DND-41 (cell line): ENCODE measurements at regions not wholly inside any gene's neighbourhood (a gene's known extent, or its start where the extent isn't known, plus 50 kb on each side); places are given as distances from the start of the nearest gene placed in this dataset.

Experiments used
- ATAC-seq: fragments of 200-7000 bp; cut with Tn5 transposase; 3 replicates; pipeline ENCODE4 v1.9.1; 2021; ENCODE audit warnings: low read depth; ENCODE audit not compliant: insufficient read depth
- DNase-seq: peaks from one replicate; pipeline ENCODE4 v3.0.0-alpha.2; 2020
- H2AFZ ChIP-seq: 2 replicates; pipeline ENCODE4 v1.6.0; 2012; ENCODE audit warnings: low read depth, low read length
- H3K27ac ChIP-seq: 2 replicates; pipeline ENCODE4 v1.5.1; 2012; ENCODE audit warnings: low read length, inconsistent platforms
- H3K27me3 ChIP-seq: fragments of 200-600 bp; sonication (generic); 2 replicates; pipeline ENCODE4 v1.6.0; 2012; ENCODE audit warnings: low read length, mild to moderate bottlenecking, inconsistent platforms; ENCODE audit not compliant: insufficient read depth, poor library complexity
- H3K36me3 ChIP-seq: 2 replicates; pipeline ENCODE4 v1.5.1; 2012; ENCODE audit warnings: low read length, inconsistent platforms; ENCODE audit not compliant: insufficient read depth
- H3K4me1 ChIP-seq: 2 replicates; pipeline ENCODE4 v1.5.1; 2012; ENCODE audit warnings: mild to moderate bottlenecking, low read length; ENCODE audit not compliant: insufficient read depth
- H3K4me2 ChIP-seq: 2 replicates; pipeline ENCODE4 v1.6.0; 2012; ENCODE audit warnings: mild to moderate bottlenecking, moderate library complexity, low read length, inconsistent platforms; ENCODE audit not compliant: insufficient read depth
- H3K4me3 ChIP-seq, 2 experiments: fragments of 200-600 bp in 1 of 2; shearing (Covaris generic) in 1 of 2; 2 replicates each; pipeline ENCODE4 v1.5.1; 2012 to 2016; ENCODE audit warnings: inconsistent platforms in 2 of 2, low read length in 2 of 2, mild to moderate bottlenecking in 2 of 2, low read depth in 1 of 2, moderate library complexity in 1 of 2
- H3K79me2 ChIP-seq: 2 replicates; pipeline ENCODE4 v1.6.0; 2012; ENCODE audit warnings: low read length, inconsistent platforms; ENCODE audit not compliant: insufficient read depth
- H3K9ac ChIP-seq: 2 replicates; pipeline ENCODE4 v1.6.0; 2012; ENCODE audit warnings: low read depth, mild to moderate bottlenecking, inconsistent platforms, low read length, moderate library complexity
- H3K9me3 ChIP-seq: 2 replicates; pipeline ENCODE4 v1.5.1; 2012; ENCODE audit warnings: low read length, moderate library complexity, mild to moderate bottlenecking, inconsistent platforms; ENCODE audit not compliant: insufficient read depth, severe bottlenecking
- H4K20me1 ChIP-seq: 2 replicates; pipeline ENCODE4 v1.6.0; 2012; ENCODE audit warnings: low read length; ENCODE audit not compliant: insufficient read depth
- CTCF ChIP-seq: IDR thresholded peaks from 2 replicates; pipeline ENCODE4 v1.5.1; 2012; ENCODE audit warnings: borderline replicate concordance, low read length, moderate library complexity, mild to moderate bottlenecking; ENCODE audit not compliant: poor library complexity, severe bottlenecking; ENCODE audit errors: extremely low read depth
- EZH2 ChIP-seq: IDR thresholded peaks from 3 replicates; pipeline ENCODE4 v1.6.1; 2012; ENCODE audit warnings: borderline replicate concordance, low read depth, mild to moderate bottlenecking, moderate library complexity, low read length, inconsistent platforms; ENCODE audit not compliant: severe bottlenecking

- no peaks in the 10 kb centered on the region for H3K9me3 ChIP-seq
- no peak overlapping the region for H3K4me2 ChIP-seq
- H3K27me3 ChIP-seq: peaks cover 5% of the 10 kb centered on the region
- no peaks in the 10 kb centered on the region for H3K36me3 ChIP-seq
- H4K20me1 ChIP-seq: no peaks in the 10 kb centered on the region; the same call in 1 of the 2 replicates
- no peak overlapping the region for H3K4me3 ChIP-seq
- no peak overlapping the region for H3K27ac ChIP-seq
- no peaks in the 10 kb centered on the region for H3K79me2 ChIP-seq
- H3K4me1 ChIP-seq: no peaks in the 10 kb centered on the region
- no peak overlapping the region for H3K9ac ChIP-seq
- DNase-seq (no peak), ATAC-seq (no peak)
- no peak overlapping the region for H2AFZ ChIP-seq
- TF ChIP-seq CTCF: no peak
- no peak for TF ChIP-seq EZH2
Observed at GRCh38 chr1:25050165-25050564, 120.1 kb upstream of the RUNX3 start.

GRCh38 chr1:25049190-25049589 lies 119.1 kb upstream of the RUNX3 start:
- H3K9ac ChIP-seq: no peak overlapping the region
- no peak overlapping the region for H3K4me2 ChIP-seq

GRCh38 chr1:25048728-25049127 lies 118.7 kb upstream of the RUNX3 start:
- no peaks in the 10 kb centered on the region for H3K4me1 ChIP-seq
- TF ChIP-seq EZH2 (no peak), CTCF (no peak)
- no peak overlapping the region for H2AFZ ChIP-seq
- no peaks in the 10 kb centered on the region for H3K79me2 ChIP-seq
- DNase-seq (no peak), ATAC-seq (no peak)
- no peak overlapping the region for H3K4me2 ChIP-seq
- no peaks in the 10 kb centered on the region; the same call in 1 of the 2 replicates for H4K20me1 ChIP-seq
- no peaks in the 10 kb centered on the region for H3K36me3 ChIP-seq
- no peak overlapping the region for H3K9ac ChIP-seq
- no peak overlapping the region for H3K4me3 ChIP-seq
- H3K9me3 ChIP-seq: no peaks in the 10 kb centered on the region
- no peak overlapping the region for H3K27ac ChIP-seq
- peaks cover 5% of the 10 kb centered on the region for H3K27me3 ChIP-seq

More at GRCh38 chr1:25049190-25049589, 119.1 kb upstream of the RUNX3 start:
- Histone ChIP-seq H3K4me1 (no peaks in the 10 kb centered on the region), H4K20me1 (no peaks in the 10 kb centered on the region; the same call in 1 of the 2 replicates), H2AFZ (no peak overlapping the region), H3K9me3 (no peaks in the 10 kb centered on the region), H3K27me3 (peaks cover 5% of the 10 kb centered on the region), H3K36me3 (no peaks in the 10 kb centered on the region), H3K27ac (no peak overlapping the region), H3K4me3 (no peak overlapping the region), H3K79me2 (no peaks in the 10 kb centered on the region)
- DNase-seq (no peak), ATAC-seq (no peak)
- TF ChIP-seq EZH2 (no peak), CTCF (no peak)

- ATAC-seq (no peak), DNase-seq (no peak)
- Histone ChIP-seq H3K4me1 (no peaks in the 10 kb centered on the region), H3K4me2 (no peak overlapping the region), H3K4me3 (no peak overlapping the region), H4K20me1 (no peaks in the 10 kb centered on the region), H3K79me2 (no peaks in the 10 kb centered on the region), H3K9me3 (no peaks in the 10 kb centered on the region), H2AFZ (no peak overlapping the region), H3K27ac (no peak overlapping the region), H3K27me3 (peaks cover 5% of the 10 kb centered on the region), H3K9ac (no peak overlapping the region), H3K36me3 (no peaks in the 10 kb centered on the region)
- TF ChIP-seq EZH2 (no peak), CTCF (no peak)
Observed at GRCh38 chr1:25047506-25048240, 117.6 kb upstream of the RUNX3 start.
